Neural cell (in vitro differentiated cells): ENCODE measurements at regions not wholly inside any gene's neighbourhood (a gene's known extent, or its start where the extent isn't known, plus 50 kb on each side); places are given as distances from the start of the nearest gene placed in this dataset.

Experiments used
- H2AFZ ChIP-seq: fragments of 200-600, 300-800 bp; sonication (generic), shearing (Covaris generic); 2 replicates; pipeline ENCODE4 v1.6.0; 2014; ENCODE audit warnings: low read depth, mild to moderate bottlenecking, antibody characterized with exemption, low read length, moderate library complexity
- H3F3A ChIP-seq: fragments of 200-600 bp; shearing (Covaris generic); 2 replicates; pipeline ENCODE4 v1.6.1; 2016; ENCODE audit warnings: mild to moderate bottlenecking, moderate library complexity, mixed read lengths, antibody characterized with exemption, low read length; ENCODE audit not compliant: insufficient read depth, poor library complexity, severe bottlenecking
- H3K27ac ChIP-seq: fragments of 200-600, 300-800 bp; sonication (generic), shearing (Covaris generic); 2 replicates; pipeline ENCODE4 v1.5.1; 2014; ENCODE audit warnings: mild to moderate bottlenecking, low read length, moderate library complexity
- H3K27me3 ChIP-seq: fragments of 300-800, 200-600 bp; sonication (generic), shearing (Covaris generic); 2 replicates; pipeline ENCODE4 v1.6.0; 2014; ENCODE audit warnings: mild to moderate bottlenecking, low read depth, low read length, moderate library complexity; ENCODE audit not compliant: insufficient read depth
- H3K36me3 ChIP-seq: fragments of 300-800, 200-600 bp; sonication (generic), shearing (Covaris generic); 2 replicates; pipeline ENCODE4 v1.5.1; 2014; ENCODE audit warnings: mild to moderate bottlenecking, antibody characterized with exemption, low read length, moderate library complexity; ENCODE audit not compliant: insufficient read depth
- H3K4me2 ChIP-seq: fragments of 300-800, 200-600 bp; sonication (generic), shearing (Covaris generic); 2 replicates; pipeline ENCODE4 v1.6.0; 2014; ENCODE audit warnings: mild to moderate bottlenecking, low read length
- H3K4me3 ChIP-seq: fragments of 300-800, 200-600 bp; sonication (generic), shearing (Covaris generic); 2 replicates; pipeline ENCODE4 v1.5.1; 2014; ENCODE audit warnings: mild to moderate bottlenecking, low read length, moderate library complexity
- H3K79me2 ChIP-seq: fragments of 200-600 bp; shearing (Covaris generic); replicated peaks from 2 replicates; pipeline ENCODE4 v1.6.0; 2014; ENCODE audit warnings: mild to moderate bottlenecking, low read length, moderate library complexity; ENCODE audit not compliant: insufficient read depth
- H3K9ac ChIP-seq: fragments of 300-800, 200-600 bp; sonication (generic), shearing (Covaris generic); 2 replicates; pipeline ENCODE4 v1.6.1; 2016; ENCODE audit warnings: mild to moderate bottlenecking, low read length, mixed read lengths
- H3K9me2 ChIP-seq: fragments of 200-600 bp; shearing (Covaris generic); 2 replicates; pipeline ENCODE4 v1.6.1; 2016; ENCODE audit warnings: mild to moderate bottlenecking, low read length, mixed read lengths; ENCODE audit not compliant: insufficient read depth
- H3K9me3 ChIP-seq: fragments of 200-600, 300-800 bp; sonication (generic), shearing (Covaris generic); 2 replicates; pipeline ENCODE4 v1.6.1; 2016; ENCODE audit warnings: mild to moderate bottlenecking, mixed run types, low read length, moderate library complexity, mixed read lengths
- H4K20me1 ChIP-seq: fragments of 200-600 bp; shearing (Covaris generic); 2 replicates; pipeline ENCODE4 v1.6.1; 2016; ENCODE audit warnings: mild to moderate bottlenecking, mixed run types; ENCODE audit not compliant: insufficient read depth
- EP300 ChIP-seq: fragments of 450-650 bp; conservative IDR thresholded peaks from 2 replicates; pipeline ENCODE4 v1.6.1; 2014; ENCODE audit warnings: antibody characterized with exemption, mild to moderate bottlenecking, moderate library complexity; ENCODE audit not compliant: poor library complexity, severe bottlenecking
- EZH2 ChIP-seq: fragments of 200-600, 300-800 bp; shearing (Covaris generic), sonication (generic); IDR thresholded peaks from 2 replicates; pipeline ENCODE4 v1.6.1; 2014; ENCODE audit warnings: antibody characterized with exemption, low read length, borderline replicate concordance, mild to moderate bottlenecking; ENCODE audit not compliant: insufficient read depth, poor library complexity, severe bottlenecking
- MXI1 ChIP-seq: fragments of 450-650 bp; conservative IDR thresholded peaks from 2 replicates; pipeline ENCODE4 v1.6.1; 2014; ENCODE audit warnings: antibody characterized with exemption, mild to moderate bottlenecking; ENCODE audit not compliant: poor library complexity, severe bottlenecking
- POLR2AphosphoS5 ChIP-seq: IDR thresholded peaks from 2 replicates; pipeline ENCODE4 v1.6.1; 2012
- RAD21 ChIP-seq: fragments of 450-650 bp; conservative IDR thresholded peaks from 2 replicates; pipeline ENCODE4 v1.6.1; 2014; ENCODE audit warnings: antibody characterized with exemption, mild to moderate bottlenecking, moderate library complexity
- SMC3 ChIP-seq: fragments of 450-650 bp; conservative IDR thresholded peaks from 2 replicates; pipeline ENCODE4 v1.6.1; 2014; ENCODE audit warnings: antibody characterized with exemption, mild to moderate bottlenecking, moderate library complexity; ENCODE audit not compliant: poor library complexity
- TAF1 ChIP-seq: IDR thresholded peaks from 2 replicates; pipeline ENCODE4 v1.6.1; 2012; ENCODE audit warnings: low read depth
- TF ChIP-seq, protein P1 (sequence below): IDR thresholded peaks from 2 replicates; pipeline ENCODE4 v1.6.1; 2012; ENCODE audit warnings: borderline replicate concordance
- TF ChIP-seq, protein P2 (sequence below): fragments of 450-650 bp; IDR thresholded peaks from 2 replicates; pipeline ENCODE4 v1.5.1; 2014; ENCODE audit warnings: antibody characterized with exemption, mild to moderate bottlenecking, moderate library complexity; ENCODE audit not compliant: poor library complexity, severe bottlenecking

DNA sequence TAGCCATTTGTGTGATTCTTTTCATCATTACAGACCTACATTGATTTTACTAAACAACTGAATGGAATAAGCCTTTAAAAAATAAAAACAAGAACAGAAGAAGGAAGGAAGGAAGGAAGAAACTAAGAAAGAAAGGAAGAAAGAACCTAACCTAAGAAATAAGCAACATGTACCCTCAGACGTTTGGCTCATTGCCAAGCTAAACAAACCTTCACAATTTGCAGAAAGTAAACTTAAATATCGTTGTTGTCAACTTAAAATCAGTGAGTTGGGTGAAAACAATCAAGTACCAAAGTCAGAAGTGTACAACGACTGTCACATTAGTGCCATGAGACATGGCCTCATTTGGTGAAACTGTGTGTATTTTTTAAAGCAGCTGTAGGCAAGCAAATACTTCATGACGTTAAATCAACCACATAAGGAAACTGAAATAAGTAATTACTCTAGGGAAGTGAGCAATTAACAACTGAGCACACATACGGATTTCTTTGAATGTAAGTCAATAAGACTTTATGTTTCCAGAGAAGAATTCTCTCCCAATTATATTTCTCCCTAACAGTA is 313.1 kb upstream of the TMPRSS15 start:
- no peak overlapping the region for H3K4me2 ChIP-seq
- no peaks in the 10 kb centered on the region for H3K79me2 ChIP-seq
- no peaks in the 10 kb centered on the region for H3K9me3 ChIP-seq
- no peak overlapping the region for H3K27ac ChIP-seq
- no peaks in the 10 kb centered on the region for H3K36me3 ChIP-seq
- H2AFZ ChIP-seq: no peak overlapping the region
- TF ChIP-seq EZH2: no peak
- no peak for TF ChIP-seq POLR2AphosphoS5
- TF ChIP-seq, protein P1, sequence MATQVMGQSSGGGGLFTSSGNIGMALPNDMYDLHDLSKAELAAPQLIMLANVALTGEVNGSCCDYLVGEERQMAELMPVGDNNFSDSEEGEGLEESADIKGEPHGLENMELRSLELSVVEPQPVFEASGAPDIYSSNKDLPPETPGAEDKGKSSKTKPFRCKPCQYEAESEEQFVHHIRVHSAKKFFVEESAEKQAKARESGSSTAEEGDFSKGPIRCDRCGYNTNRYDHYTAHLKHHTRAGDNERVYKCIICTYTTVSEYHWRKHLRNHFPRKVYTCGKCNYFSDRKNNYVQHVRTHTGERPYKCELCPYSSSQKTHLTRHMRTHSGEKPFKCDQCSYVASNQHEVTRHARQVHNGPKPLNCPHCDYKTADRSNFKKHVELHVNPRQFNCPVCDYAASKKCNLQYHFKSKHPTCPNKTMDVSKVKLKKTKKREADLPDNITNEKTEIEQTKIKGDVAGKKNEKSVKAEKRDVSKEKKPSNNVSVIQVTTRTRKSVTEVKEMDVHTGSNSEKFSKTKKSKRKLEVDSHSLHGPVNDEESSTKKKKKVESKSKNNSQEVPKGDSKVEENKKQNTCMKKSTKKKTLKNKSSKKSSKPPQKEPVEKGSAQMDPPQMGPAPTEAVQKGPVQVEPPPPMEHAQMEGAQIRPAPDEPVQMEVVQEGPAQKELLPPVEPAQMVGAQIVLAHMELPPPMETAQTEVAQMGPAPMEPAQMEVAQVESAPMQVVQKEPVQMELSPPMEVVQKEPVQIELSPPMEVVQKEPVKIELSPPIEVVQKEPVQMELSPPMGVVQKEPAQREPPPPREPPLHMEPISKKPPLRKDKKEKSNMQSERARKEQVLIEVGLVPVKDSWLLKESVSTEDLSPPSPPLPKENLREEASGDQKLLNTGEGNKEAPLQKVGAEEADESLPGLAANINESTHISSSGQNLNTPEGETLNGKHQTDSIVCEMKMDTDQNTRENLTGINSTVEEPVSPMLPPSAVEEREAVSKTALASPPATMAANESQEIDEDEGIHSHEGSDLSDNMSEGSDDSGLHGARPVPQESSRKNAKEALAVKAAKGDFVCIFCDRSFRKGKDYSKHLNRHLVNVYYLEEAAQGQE: no peak
- no peak for TF ChIP-seq SMC3
- no peak for TF ChIP-seq EP300
- TF ChIP-seq TAF1: no peak
- no peak for TF ChIP-seq MXI1
- TF ChIP-seq, protein P2, sequence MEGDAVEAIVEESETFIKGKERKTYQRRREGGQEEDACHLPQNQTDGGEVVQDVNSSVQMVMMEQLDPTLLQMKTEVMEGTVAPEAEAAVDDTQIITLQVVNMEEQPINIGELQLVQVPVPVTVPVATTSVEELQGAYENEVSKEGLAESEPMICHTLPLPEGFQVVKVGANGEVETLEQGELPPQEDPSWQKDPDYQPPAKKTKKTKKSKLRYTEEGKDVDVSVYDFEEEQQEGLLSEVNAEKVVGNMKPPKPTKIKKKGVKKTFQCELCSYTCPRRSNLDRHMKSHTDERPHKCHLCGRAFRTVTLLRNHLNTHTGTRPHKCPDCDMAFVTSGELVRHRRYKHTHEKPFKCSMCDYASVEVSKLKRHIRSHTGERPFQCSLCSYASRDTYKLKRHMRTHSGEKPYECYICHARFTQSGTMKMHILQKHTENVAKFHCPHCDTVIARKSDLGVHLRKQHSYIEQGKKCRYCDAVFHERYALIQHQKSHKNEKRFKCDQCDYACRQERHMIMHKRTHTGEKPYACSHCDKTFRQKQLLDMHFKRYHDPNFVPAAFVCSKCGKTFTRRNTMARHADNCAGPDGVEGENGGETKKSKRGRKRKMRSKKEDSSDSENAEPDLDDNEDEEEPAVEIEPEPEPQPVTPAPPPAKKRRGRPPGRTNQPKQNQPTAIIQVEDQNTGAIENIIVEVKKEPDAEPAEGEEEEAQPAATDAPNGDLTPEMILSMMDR: no peak
- TF ChIP-seq RAD21: no peak
- no peak overlapping the region for H3K4me3 ChIP-seq
- no peaks in the 10 kb centered on the region for H3F3A ChIP-seq
- H3K27me3 ChIP-seq: no peaks in the 10 kb centered on the region
- H3K9ac ChIP-seq: no peak overlapping the region
- no peaks in the 10 kb centered on the region for H4K20me1 ChIP-seq
- H3K9me2 ChIP-seq: no peaks in the 10 kb centered on the region

DNA sequence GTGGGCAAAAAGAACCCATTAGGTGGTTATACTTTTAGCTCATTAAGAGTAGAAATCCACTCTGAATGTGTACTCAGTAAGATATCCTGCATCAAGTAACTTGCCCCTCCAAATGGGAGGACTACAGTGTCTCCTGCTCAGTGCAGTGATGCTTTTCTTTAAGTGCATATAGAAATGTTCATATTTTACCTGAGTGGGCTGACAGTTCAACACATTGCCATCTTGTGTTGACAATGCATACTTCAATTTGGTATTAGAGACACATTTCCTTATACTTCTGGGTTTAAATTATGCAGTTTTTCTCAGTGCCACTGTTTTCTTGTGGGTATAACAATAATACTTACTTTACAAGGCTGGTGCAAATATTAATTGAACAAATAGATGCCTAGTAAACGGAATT is 318.6 kb upstream of the TMPRSS15 start:
- H3K4me2 ChIP-seq: no peak overlapping the region
- no peaks in the 10 kb centered on the region for H3K27me3 ChIP-seq
- no peak overlapping the region for H3K9ac ChIP-seq
- H3K9me3 ChIP-seq: no peaks in the 10 kb centered on the region
- H3K36me3 ChIP-seq: no peaks in the 10 kb centered on the region
- no peaks in the 10 kb centered on the region for H3K79me2 ChIP-seq
- TF ChIP-seq SMC3: peak; percentile 65
- TF ChIP-seq, protein P1: no peak
- TF ChIP-seq EP300: peak; percentile 13
- no peak for TF ChIP-seq EZH2
- TF ChIP-seq, protein P2: peak; percentile 61
- TF ChIP-seq RAD21: peak; percentile 60
- no peak overlapping the region for H3K27ac ChIP-seq
- H3K4me3 ChIP-seq: no peak overlapping the region
- H4K20me1 ChIP-seq: no peaks in the 10 kb centered on the region
- H2AFZ ChIP-seq: no peak overlapping the region
- H3F3A ChIP-seq: no peaks in the 10 kb centered on the region
- no peaks in the 10 kb centered on the region for H3K9me2 ChIP-seq
